Vagina (tissue), 2 donors: ENCODE measurements at regions not wholly inside any gene's neighbourhood (a gene's known extent, or its start where the extent isn't known, plus 50 kb on each side); places are given as distances from the start of the nearest gene placed in this dataset.

Experiments
- POLR2A ChIP-seq, 2 donors: fragments of 450-650 bp; IDR thresholded peaks; one replicate each; pipeline ENCODE4 v1.6.1; 2017; ENCODE audit warnings: antibody characterized with exemption in 2 of 2, mild to moderate bottlenecking in 2 of 2, moderate library complexity in 2 of 2
- POLR2AphosphoS5 ChIP-seq, 2 donors: sonication (generic); formaldehyde crosslinking; IDR thresholded peaks; one replicate each; pipeline ENCODE4 v1.9.0; 2017; ENCODE audit warnings: antibody characterized with exemption in 2 of 2, mild to moderate bottlenecking in 2 of 2, low read depth in 1 of 2; ENCODE audit not compliant: insufficient read depth in 1 of 2
- TF ChIP-seq, protein P1 (sequence below), 3 experiments: fragments of 450-650 bp in 2 of 3; fragments of 200-600 bp in 1 of 3; sonication (generic) in 1 of 3; IDR thresholded peaks; one replicate each; pipeline ENCODE4 v1.5.1; 2017 to 2019; ENCODE audit warnings: antibody characterized with exemption in 3 of 3, mild to moderate bottlenecking in 2 of 3, moderate library complexity in 2 of 3

DNA sequence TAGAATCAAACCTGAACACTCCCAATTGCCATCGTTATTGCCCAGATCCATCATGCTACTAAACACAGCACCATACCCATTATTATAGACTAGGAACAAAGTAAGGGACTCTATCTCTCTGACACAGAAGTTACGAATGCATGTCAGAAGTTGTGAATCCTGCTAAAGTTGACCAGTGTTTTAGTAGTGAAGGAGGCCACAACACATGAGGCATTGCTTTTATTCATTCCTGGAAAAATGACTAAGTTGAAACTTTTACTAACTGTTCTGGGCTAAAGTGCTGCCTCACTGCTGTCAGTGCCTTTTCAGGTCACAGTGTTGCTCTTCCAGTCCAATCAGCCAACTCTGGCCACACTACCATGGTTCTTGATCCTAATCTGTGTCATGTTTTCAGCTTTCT is 911.1 kb downstream of the TTLL7 start:
- TF ChIP-seq, protein P1, sequence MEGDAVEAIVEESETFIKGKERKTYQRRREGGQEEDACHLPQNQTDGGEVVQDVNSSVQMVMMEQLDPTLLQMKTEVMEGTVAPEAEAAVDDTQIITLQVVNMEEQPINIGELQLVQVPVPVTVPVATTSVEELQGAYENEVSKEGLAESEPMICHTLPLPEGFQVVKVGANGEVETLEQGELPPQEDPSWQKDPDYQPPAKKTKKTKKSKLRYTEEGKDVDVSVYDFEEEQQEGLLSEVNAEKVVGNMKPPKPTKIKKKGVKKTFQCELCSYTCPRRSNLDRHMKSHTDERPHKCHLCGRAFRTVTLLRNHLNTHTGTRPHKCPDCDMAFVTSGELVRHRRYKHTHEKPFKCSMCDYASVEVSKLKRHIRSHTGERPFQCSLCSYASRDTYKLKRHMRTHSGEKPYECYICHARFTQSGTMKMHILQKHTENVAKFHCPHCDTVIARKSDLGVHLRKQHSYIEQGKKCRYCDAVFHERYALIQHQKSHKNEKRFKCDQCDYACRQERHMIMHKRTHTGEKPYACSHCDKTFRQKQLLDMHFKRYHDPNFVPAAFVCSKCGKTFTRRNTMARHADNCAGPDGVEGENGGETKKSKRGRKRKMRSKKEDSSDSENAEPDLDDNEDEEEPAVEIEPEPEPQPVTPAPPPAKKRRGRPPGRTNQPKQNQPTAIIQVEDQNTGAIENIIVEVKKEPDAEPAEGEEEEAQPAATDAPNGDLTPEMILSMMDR (IDR thresholded peaks at IDR 0.05), result no peak
- TF ChIP-seq POLR2A (IDR thresholded peaks at IDR 0.05), result no peak
- TF ChIP-seq POLR2AphosphoS5 (IDR thresholded peaks at IDR 0.05; ENCODE audit: insufficient read depth in 1 of 2, low read depth in 1 of 2), result no peak
